GM12878 (cell line): ENCODE measurements at regions not wholly inside any gene's neighbourhood (a gene's known extent, or its start where the extent isn't known, plus 50 kb on each side); places are given as distances from the start of the nearest gene placed in this dataset.

ENCODE experiments used
- ATAC-seq: fragments of 200-7000 bp; cut with Tn5 transposase; 3 replicates; pipeline ENCODE4 v1.9.1; 2020; ENCODE audit warnings: mild to moderate bottlenecking, moderate library complexity
- BruUV-seq: library from RNA; stranded (reverse); fragments of 400-500 nt; replicated peaks from 2 replicates; lab custom pipeline; 2021; lab: Mats Ljungman, UMichigan
- CTCF ChIA-PET: fragments of 300-600 bp; sonication (Branson Sonifier 250); formaldehyde crosslinking; extraction: SDS; loops from one replicate; lab custom pipeline; 2021; ENCODE audit warnings: inconsistent platforms; lab: Yijun Ruan, JAX
- POLR2A ChIA-PET: fragments of 350-600 bp; formaldehyde crosslinking; extraction: SDS; loops from one replicate; lab custom pipeline; 2021; ENCODE audit warnings: inconsistent platforms; lab: Charles Lee
- RAD21 ChIA-PET: fragments of 300-600 bp; sonication (Branson Sonifier 250); formaldehyde crosslinking; loops from one replicate; lab custom pipeline; 2023; ENCODE audit warnings: antibody characterized with exemption; ENCODE audit not compliant: unreplicated experiment; lab: Charles Lee
- SMC1A ChIA-PET: fragments of 300-600 bp; sonication (Branson Sonifier 250); formaldehyde crosslinking; loops from one replicate; lab custom pipeline; 2023; ENCODE audit not compliant: unreplicated experiment, uncharacterized antibody; lab: Charles Lee
- DNase-seq: peaks from one replicate; pipeline ENCODE4 v3.0.0-alpha.2; 2011; ENCODE audit warnings: low read depth, low spot score
- FAIRE-seq: peaks from 3 replicates; lab custom pipeline; 2011; peaks lifted over from hg19 to GRCh38; lab: Jason Lieb, UNC
- H2AFZ ChIP-seq: 2 replicates; pipeline ENCODE4 v1.6.0; 2011; ENCODE audit warnings: low read depth, low read length, control low read depth; ENCODE audit not compliant: control insufficient read depth
- H3K27ac ChIP-seq: 2 replicates; pipeline ENCODE4 v1.5.1; 2011; ENCODE audit warnings: control low read depth; ENCODE audit not compliant: control insufficient read depth, insufficient read depth
- H3K27me3 ChIP-seq, 2 experiments: replicated peaks in 1 of 2; 2 replicates each; pipeline versions ENCODE4 v1.6.0 to v1.6.1; 2011; ENCODE audit warnings: low read length in 1 of 2; ENCODE audit not compliant: control insufficient read depth in 2 of 2, insufficient read depth in 2 of 2
- H3K36me3 ChIP-seq, 2 experiments: 2 replicates each; pipeline ENCODE4 v1.5.1; 2011; ENCODE audit warnings: low read length in 1 of 2; ENCODE audit not compliant: control insufficient read depth in 2 of 2, insufficient read depth in 2 of 2
- H3K4me1 ChIP-seq: 2 replicates; pipeline ENCODE4 v1.6.1; 2011; ENCODE audit warnings: mild to moderate bottlenecking, low read length, moderate library complexity, mixed read lengths; ENCODE audit not compliant: control insufficient read depth, insufficient read depth
- H3K4me2 ChIP-seq: 2 replicates; pipeline ENCODE4 v1.6.0; 2011; ENCODE audit warnings: control low read depth; ENCODE audit not compliant: control insufficient read depth, insufficient read depth
- H3K4me3 ChIP-seq: fragments of 200-600 bp; sonication (generic); 2 replicates; pipeline ENCODE4 v1.5.1; 2016
- H3K79me2 ChIP-seq: 2 replicates; pipeline ENCODE4 v1.6.0; 2011; ENCODE audit warnings: low read length; ENCODE audit not compliant: control insufficient read depth, insufficient read depth
- H3K9ac ChIP-seq: 2 replicates; pipeline ENCODE4 v1.8.0; 2011; ENCODE audit warnings: low read length, control low read depth, mixed read lengths; ENCODE audit not compliant: control insufficient read depth, insufficient read depth
- H3K9me3 ChIP-seq: replicated peaks from 3 replicates; pipeline ENCODE4 v1.5.1; 2011; ENCODE audit warnings: mild to moderate bottlenecking, low read length; ENCODE audit not compliant: control insufficient read depth, insufficient read depth
- H4K20me1 ChIP-seq: 2 replicates; pipeline ENCODE4 v1.6.0; 2011; ENCODE audit not compliant: control insufficient read depth, insufficient read depth
- DPF2 ChIP-seq: fragments of 450-650 bp; IDR thresholded peaks from 2 replicates; pipeline ENCODE4 v1.6.1; 2017; ENCODE audit warnings: mild to moderate bottlenecking
- FOS ChIP-seq: IDR thresholded peaks from 3 replicates; pipeline ENCODE4 v1.6.1; 2011; ENCODE audit warnings: borderline replicate concordance; ENCODE audit not compliant: insufficient read length; ENCODE audit errors: extremely low read depth
- HCFC1 ChIP-seq: fragments of 150-350 bp; IDR thresholded peaks from 2 replicates; pipeline ENCODE4 v1.6.1; 2014; ENCODE audit warnings: low read length
- MEF2A ChIP-seq: IDR thresholded peaks from 2 replicates; pipeline ENCODE4 v1.6.1; 2011; ENCODE audit warnings: low read depth, mild to moderate bottlenecking, low read length, moderate library complexity; ENCODE audit not compliant: insufficient read depth
- RUNX3 ChIP-seq: IDR thresholded peaks from 2 replicates; pipeline ENCODE4 v1.6.1; 2012; ENCODE audit warnings: low read length, inconsistent platforms
- SMAD5 ChIP-seq: IDR thresholded peaks from 2 replicates; pipeline ENCODE4 v1.6.1; 2016; ENCODE audit warnings: antibody characterized with exemption, low read depth
- STAT3 ChIP-seq: IDR thresholded peaks from 2 replicates; pipeline ENCODE4 v1.6.1; 2011; ENCODE audit warnings: low read depth, low read length, improper control_type of control experiment
- USF1 ChIP-seq: IDR thresholded peaks from 2 replicates; pipeline ENCODE4 v1.6.1; 2011; ENCODE audit warnings: borderline replicate concordance, low read depth, mild to moderate bottlenecking, moderate library complexity, mixed read lengths, low read length; ENCODE audit not compliant: insufficient read depth; ENCODE audit errors: extremely low read length
- WRNIP1 ChIP-seq: IDR thresholded peaks from 2 replicates; pipeline ENCODE4 v1.6.1; 2011; ENCODE audit warnings: low read depth, low read length, improper control_type of control experiment, borderline replicate concordance
- ZNF217 ChIP-seq: fragments of 450-650 bp; IDR thresholded peaks from 2 replicates; pipeline ENCODE4 v1.6.1; 2017; ENCODE audit warnings: antibody characterized with exemption, mild to moderate bottlenecking
- ZNF274 ChIP-seq: IDR thresholded peaks from one replicate; pipeline ENCODE4 v1.8.0; 2011; ENCODE audit not compliant: insufficient read length, insufficient read depth
- ZNF384 ChIP-seq: IDR thresholded peaks from 2 replicates; pipeline ENCODE4 v1.6.1; 2012; ENCODE audit warnings: low read depth, mild to moderate bottlenecking, low read length, improper control_type of control experiment, borderline replicate concordance
- WGBS: methylation state at CpG from one replicate; pipeline ENCODE4 v1.1.6; 2016; ENCODE audit warnings: low lambda C conversion rate; ENCODE audit not compliant: insufficient replicate concordance, insufficient coverage; ENCODE audit errors: missing lambda C conversion rate; 5-methylcytosine and 5-hydroxymethylcytosine counted together
- in situ Hi-C: fragments of 300-500 bp; cut with MboI; formaldehyde crosslinking; loops from 9 replicates; pipeline ENCODE4 v1.14.3; 2018; ENCODE audit warnings: mixed read lengths
- intact Hi-C: fragments of 100-400 bp; cut with micrococcal nuclease; formaldehyde crosslinking; loops from one replicate; pipeline ENCODE4 v1.14.2; 2022; ENCODE audit not compliant: unreplicated experiment
- TF ChIP-seq, protein P1 (sequence below): IDR thresholded peaks from 2 replicates; pipeline ENCODE4 v1.6.1; 2011; ENCODE audit warnings: borderline replicate concordance, low read depth, mild to moderate bottlenecking, moderate library complexity, low read length; ENCODE audit not compliant: insufficient read depth, poor library complexity, severe bottlenecking
- TF ChIP-seq, protein P2 (sequence below): fragments of 450-650 bp; IDR thresholded peaks from 2 replicates; pipeline ENCODE4 v1.6.1; 2014; ENCODE audit warnings: mild to moderate bottlenecking
- TF ChIP-seq, protein P3 (sequence below): IDR thresholded peaks from 2 replicates; pipeline ENCODE4 v1.6.1; 2012; ENCODE audit warnings: improper control_type of control experiment, low read depth, low read length; ENCODE audit not compliant: insufficient replicate concordance

GRCh38 chr6:23435798-23436197, 690.2 kb upstream of the NRSN1 start (continued):
- TF ChIP-seq WRNIP1 (no peak), RUNX3 (no peak), STAT3 (no peak)
- TF ChIP-seq, protein P1, sequence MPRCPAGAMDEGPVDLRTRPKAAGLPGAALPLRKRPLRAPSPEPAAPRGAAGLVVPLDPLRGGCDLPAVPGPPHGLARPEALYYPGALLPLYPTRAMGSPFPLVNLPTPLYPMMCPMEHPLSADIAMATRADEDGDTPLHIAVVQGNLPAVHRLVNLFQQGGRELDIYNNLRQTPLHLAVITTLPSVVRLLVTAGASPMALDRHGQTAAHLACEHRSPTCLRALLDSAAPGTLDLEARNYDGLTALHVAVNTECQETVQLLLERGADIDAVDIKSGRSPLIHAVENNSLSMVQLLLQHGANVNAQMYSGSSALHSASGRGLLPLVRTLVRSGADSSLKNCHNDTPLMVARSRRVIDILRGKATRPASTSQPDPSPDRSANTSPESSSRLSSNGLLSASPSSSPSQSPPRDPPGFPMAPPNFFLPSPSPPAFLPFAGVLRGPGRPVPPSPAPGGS, result no peak
- TF ChIP-seq, all 136 proteins: peak for 0

DNA sequence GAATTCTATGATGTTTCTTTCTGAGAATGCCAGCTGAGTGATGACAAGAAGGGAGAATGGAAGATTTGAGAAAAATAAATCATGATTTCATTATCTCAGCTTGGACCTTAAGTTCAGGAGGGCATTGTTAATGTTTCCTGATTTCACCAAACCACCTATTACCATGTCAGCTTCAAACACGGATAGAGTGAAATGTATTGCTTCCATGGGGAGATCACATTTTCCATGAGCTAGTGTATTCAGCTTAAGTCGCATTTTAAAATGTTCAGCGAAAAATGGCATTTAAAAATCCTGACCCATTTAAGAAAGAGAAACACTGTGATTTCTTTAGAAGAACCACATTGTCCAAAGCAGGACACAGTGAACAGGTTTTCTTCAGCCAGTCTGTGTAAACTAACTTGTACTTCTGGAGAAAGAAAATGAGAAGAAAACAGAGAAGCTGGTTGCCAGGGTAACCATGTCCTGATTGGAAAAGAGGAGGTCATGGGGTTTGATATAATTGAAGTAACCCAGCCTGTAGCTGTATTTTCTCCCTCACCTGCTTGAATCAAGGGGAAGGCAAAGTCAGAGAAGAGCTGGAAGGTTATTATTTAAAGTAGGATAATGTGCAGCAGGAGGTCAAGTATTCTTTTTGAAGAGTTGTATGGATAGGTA, 684.1 kb upstream of the NRSN1 start:
- BruUV-seq, result no TSS peak
- no peaks in the 10 kb centered on the region for H3K4me1 ChIP-seq
- H3K79me2 ChIP-seq, result no peaks in the 10 kb centered on the region
- ChIA-PET SMC1A (no interaction called here), POLR2A (no interaction called here), RAD21 (no interaction called here), CTCF (no interaction called here)
- WGBS, result 11% methylated on average over 3 of the region's 3 CpGs
- H3K9ac ChIP-seq, result no peak overlapping the region
- no peak overlapping the region for H3K27ac ChIP-seq
- no peak overlapping the region for H3K4me2 ChIP-seq
- no peaks in the 10 kb centered on the region; the same call in 1 of the 2 replicates for H4K20me1 ChIP-seq
- intact Hi-C loops, result no loop called here
- H3K36me3 ChIP-seq, result no peaks in the 10 kb centered on the region
- no peak for FAIRE-seq
- H2AFZ ChIP-seq, result no peak overlapping the region
- in situ Hi-C loops, result no loop called here
- H3K9me3 ChIP-seq, result no peaks in the 10 kb centered on the region
- no peak overlapping the region for H3K4me3 ChIP-seq
- ATAC-seq, result no peak
- no peaks in the 10 kb centered on the region for H3K27me3 ChIP-seq
- DNase-seq, result no peak
- TF ChIP-seq ZNF274 (no peak), USF1 (no peak), SMAD5 (no peak), RUNX3 (no peak), MEF2A (no peak), ZNF217 (no peak), HCFC1 (no peak), FOS (no peak), ZNF384 (no peak), DPF2 (no peak)
- TF ChIP-seq, protein P2, sequence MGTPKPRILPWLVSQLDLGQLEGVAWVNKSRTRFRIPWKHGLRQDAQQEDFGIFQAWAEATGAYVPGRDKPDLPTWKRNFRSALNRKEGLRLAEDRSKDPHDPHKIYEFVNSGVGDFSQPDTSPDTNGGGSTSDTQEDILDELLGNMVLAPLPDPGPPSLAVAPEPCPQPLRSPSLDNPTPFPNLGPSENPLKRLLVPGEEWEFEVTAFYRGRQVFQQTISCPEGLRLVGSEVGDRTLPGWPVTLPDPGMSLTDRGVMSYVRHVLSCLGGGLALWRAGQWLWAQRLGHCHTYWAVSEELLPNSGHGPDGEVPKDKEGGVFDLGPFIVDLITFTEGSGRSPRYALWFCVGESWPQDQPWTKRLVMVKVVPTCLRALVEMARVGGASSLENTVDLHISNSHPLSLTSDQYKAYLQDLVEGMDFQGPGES, result no peak
- TF ChIP-seq, protein P3, sequence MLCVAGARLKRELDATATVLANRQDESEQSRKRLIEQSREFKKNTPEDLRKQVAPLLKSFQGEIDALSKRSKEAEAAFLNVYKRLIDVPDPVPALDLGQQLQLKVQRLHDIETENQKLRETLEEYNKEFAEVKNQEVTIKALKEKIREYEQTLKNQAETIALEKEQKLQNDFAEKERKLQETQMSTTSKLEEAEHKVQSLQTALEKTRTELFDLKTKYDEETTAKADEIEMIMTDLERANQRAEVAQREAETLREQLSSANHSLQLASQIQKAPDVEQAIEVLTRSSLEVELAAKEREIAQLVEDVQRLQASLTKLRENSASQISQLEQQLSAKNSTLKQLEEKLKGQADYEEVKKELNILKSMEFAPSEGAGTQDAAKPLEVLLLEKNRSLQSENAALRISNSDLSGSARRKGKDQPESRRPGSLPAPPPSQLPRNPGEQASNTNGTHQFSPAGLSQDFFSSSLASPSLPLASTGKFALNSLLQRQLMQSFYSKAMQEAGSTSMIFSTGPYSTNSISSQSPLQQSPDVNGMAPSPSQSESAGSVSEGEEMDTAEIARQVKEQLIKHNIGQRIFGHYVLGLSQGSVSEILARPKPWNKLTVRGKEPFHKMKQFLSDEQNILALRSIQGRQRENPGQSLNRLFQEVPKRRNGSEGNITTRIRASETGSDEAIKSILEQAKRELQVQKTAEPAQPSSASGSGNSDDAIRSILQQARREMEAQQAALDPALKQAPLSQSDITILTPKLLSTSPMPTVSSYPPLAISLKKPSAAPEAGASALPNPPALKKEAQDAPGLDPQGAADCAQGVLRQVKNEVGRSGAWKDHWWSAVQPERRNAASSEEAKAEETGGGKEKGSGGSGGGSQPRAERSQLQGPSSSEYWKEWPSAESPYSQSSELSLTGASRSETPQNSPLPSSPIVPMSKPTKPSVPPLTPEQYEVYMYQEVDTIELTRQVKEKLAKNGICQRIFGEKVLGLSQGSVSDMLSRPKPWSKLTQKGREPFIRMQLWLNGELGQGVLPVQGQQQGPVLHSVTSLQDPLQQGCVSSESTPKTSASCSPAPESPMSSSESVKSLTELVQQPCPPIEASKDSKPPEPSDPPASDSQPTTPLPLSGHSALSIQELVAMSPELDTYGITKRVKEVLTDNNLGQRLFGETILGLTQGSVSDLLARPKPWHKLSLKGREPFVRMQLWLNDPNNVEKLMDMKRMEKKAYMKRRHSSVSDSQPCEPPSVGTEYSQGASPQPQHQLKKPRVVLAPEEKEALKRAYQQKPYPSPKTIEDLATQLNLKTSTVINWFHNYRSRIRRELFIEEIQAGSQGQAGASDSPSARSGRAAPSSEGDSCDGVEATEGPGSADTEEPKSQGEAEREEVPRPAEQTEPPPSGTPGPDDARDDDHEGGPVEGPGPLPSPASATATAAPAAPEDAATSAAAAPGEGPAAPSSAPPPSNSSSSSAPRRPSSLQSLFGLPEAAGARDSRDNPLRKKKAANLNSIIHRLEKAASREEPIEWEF, result no peak
